ENCODE measurements at regions not wholly inside any gene's neighbourhood (a gene's known extent, or its start where the extent isn't known, plus 50 kb on each side); places are given as distances from the start of the nearest gene placed in this dataset.

- BruUV-seq (replicated peaks): no TSS peak
- no peak for DNase-seq (ENCODE audit: low read depth, low spot score)
- Histone ChIP-seq H3K36me3 (ENCODE audit: control insufficient read depth, insufficient read depth, low read length) (no peaks in the 10 kb centered on the region), H3K4me3 (ENCODE audit: low read depth in 2 of 2, low read length in 2 of 2) (no peak overlapping the region), H3K27ac (ENCODE audit: low read length) (no peak overlapping the region), H3K4me1 (ENCODE audit: control insufficient read depth, insufficient read depth, low read length) (no peaks in the 10 kb centered on the region), H3K27me3 (ENCODE audit: control insufficient read depth, insufficient read depth, low read length) (no peaks in the 10 kb centered on the region), H3K9me3 (ENCODE audit: control insufficient read depth, insufficient read depth, low read depth, low read length) (no peaks in the 10 kb centered on the region)
- in situ Hi-C loops (cut with HindIII; ENCODE audit: low pct_unique_long_range_greater_than_20kb, low sequenced_read_pairs): no loop called here
- intact Hi-C loops (cut with micrococcal nuclease; ENCODE audit: unreplicated experiment): no loop called here
- ChIA-PET CTCF (no interaction called here), POLR2A (no interaction called here)
- ATAC-seq: no peak
- no peak for TF ChIP-seq POLR2AphosphoS5 (IDR thresholded peaks at IDR 0.05; ENCODE audit: low read depth, low read length)
- no peak for TF ChIP-seq TCF7L2 (IDR thresholded peaks at IDR 0.05; ENCODE audit: low read depth, low read length)
- TF ChIP-seq CTCF (IDR thresholded peaks at IDR 0.05): no peak
- TF ChIP-seq REST (IDR thresholded peaks at IDR 0.05; ENCODE audit: insufficient read depth in 1 of 2, low read depth in 2 of 2, low read length in 1 of 2): no peak
- no peak for TF ChIP-seq SIN3A (IDR thresholded peaks at IDR 0.05; ENCODE audit: borderline replicate concordance, insufficient read depth, low read depth, low read length)
Observed at GRCh38 chr17:71032746-71033273, 863.5 kb downstream of the KCNJ2 start.

- in situ Hi-C loops (cut with HindIII; ENCODE audit: low pct_unique_long_range_greater_than_20kb, low sequenced_read_pairs) (no loop called here), intact Hi-C loops (cut with micrococcal nuclease; ENCODE audit: unreplicated experiment) (no loop called here)
- ATAC-seq (no peak), DNase-seq (ENCODE audit: low read depth, low spot score) (no peak)
- Histone ChIP-seq H3K4me3 (ENCODE audit: low read depth in 2 of 2, low read length in 2 of 2) (no peak overlapping the region), H3K9me3 (ENCODE audit: control insufficient read depth, insufficient read depth, low read depth, low read length) (no peaks in the 10 kb centered on the region), H3K4me1 (ENCODE audit: control insufficient read depth, insufficient read depth, low read length) (no peaks in the 10 kb centered on the region), H3K27me3 (ENCODE audit: control insufficient read depth, insufficient read depth, low read length) (no peaks in the 10 kb centered on the region), H3K36me3 (ENCODE audit: control insufficient read depth, insufficient read depth, low read length) (no peaks in the 10 kb centered on the region), H3K27ac (ENCODE audit: low read length) (no peak overlapping the region)
- ChIA-PET CTCF (no interaction called here), POLR2A (no interaction called here)
- no peak for TF ChIP-seq CTCF (IDR thresholded peaks at IDR 0.05)
- TF ChIP-seq REST (IDR thresholded peaks at IDR 0.05; ENCODE audit: insufficient read depth in 1 of 2, low read depth in 2 of 2, low read length in 1 of 2): no peak
- TF ChIP-seq POLR2AphosphoS5 (IDR thresholded peaks at IDR 0.05; ENCODE audit: low read depth, low read length): no peak
- no peak for TF ChIP-seq TCF7L2 (IDR thresholded peaks at IDR 0.05; ENCODE audit: low read depth, low read length)
- no peak for TF ChIP-seq SIN3A (IDR thresholded peaks at IDR 0.05; ENCODE audit: borderline replicate concordance, insufficient read depth, low read depth, low read length)
- BruUV-seq (replicated peaks): no TSS peak
Observed at GRCh38 chr17:71033336-71033735, 864.0 kb downstream of the KCNJ2 start.

Data from Panc1 (cell line).